Keratinocyte (primary cell): ENCODE measurements at regions not wholly inside any gene's neighbourhood (a gene's known extent, or its start where the extent isn't known, plus 50 kb on each side); places are given as distances from the start of the nearest gene placed in this dataset.

Experiments
- EZH2 ChIP-seq: IDR thresholded peaks from one replicate; pipeline ENCODE4 v1.6.1; 2012; ENCODE audit warnings: inconsistent platforms, mild to moderate bottlenecking, low read length, moderate library complexity
- TF ChIP-seq, protein P1 (sequence below), 3 experiments: IDR thresholded peaks in 1 of 3; conservative IDR thresholded peaks in 1 of 3; optimal IDR thresholded peaks in 1 of 3; 2 replicates in 2 of 3; 3 replicates in 1 of 3; pipeline versions ENCODE3 to v1.5.1; 2011; ENCODE audit warnings: low read length in 3 of 3, mild to moderate bottlenecking in 3 of 3, moderate library complexity in 2 of 3, control low read depth in 1 of 3, inconsistent platforms in 1 of 3; ENCODE audit not compliant: insufficient read depth in 2 of 3; ENCODE audit errors: extremely low read depth in 1 of 3

DNA sequence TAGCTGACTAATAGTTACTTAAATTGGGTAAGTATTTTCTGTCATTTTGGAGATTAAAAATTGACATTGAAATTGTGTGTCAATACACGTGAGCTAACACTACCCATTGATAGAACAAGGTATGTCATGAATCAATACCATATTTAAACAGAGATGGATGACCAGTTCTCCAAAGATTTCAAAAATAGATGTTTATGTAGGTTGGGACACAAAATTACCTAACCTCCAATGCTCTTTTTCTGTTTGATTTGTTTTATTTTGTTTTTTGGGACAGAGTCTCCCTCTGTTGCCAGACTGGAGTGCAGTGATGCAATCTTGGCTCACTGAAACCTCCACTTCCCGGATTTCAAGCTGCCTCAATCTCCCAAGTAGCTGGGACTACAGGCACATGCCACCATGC, 1491.7 kb downstream of the GRIK2 start:
- TF ChIP-seq, protein P1, sequence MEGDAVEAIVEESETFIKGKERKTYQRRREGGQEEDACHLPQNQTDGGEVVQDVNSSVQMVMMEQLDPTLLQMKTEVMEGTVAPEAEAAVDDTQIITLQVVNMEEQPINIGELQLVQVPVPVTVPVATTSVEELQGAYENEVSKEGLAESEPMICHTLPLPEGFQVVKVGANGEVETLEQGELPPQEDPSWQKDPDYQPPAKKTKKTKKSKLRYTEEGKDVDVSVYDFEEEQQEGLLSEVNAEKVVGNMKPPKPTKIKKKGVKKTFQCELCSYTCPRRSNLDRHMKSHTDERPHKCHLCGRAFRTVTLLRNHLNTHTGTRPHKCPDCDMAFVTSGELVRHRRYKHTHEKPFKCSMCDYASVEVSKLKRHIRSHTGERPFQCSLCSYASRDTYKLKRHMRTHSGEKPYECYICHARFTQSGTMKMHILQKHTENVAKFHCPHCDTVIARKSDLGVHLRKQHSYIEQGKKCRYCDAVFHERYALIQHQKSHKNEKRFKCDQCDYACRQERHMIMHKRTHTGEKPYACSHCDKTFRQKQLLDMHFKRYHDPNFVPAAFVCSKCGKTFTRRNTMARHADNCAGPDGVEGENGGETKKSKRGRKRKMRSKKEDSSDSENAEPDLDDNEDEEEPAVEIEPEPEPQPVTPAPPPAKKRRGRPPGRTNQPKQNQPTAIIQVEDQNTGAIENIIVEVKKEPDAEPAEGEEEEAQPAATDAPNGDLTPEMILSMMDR (optimal IDR thresholded peaks at IDR 0.05 in 1 of 3, IDR thresholded peaks at IDR 0.05 in 1 of 3, conservative IDR thresholded peaks at IDR 0.05 in 1 of 3; ENCODE audit: extremely low read depth in 1 of 3, insufficient read depth in 2 of 3, low read length in 3 of 3) = no peak
- TF ChIP-seq EZH2 = no peak
